GM06990 (cell line): ENCODE measurements at regions not wholly inside any gene's neighbourhood (a gene's known extent, or its start where the extent isn't known, plus 50 kb on each side); places are given as distances from the start of the nearest gene placed in this dataset.
"Not testable (repeated sequence)": the region's sequence is repeated elsewhere in the genome, so short reads cannot be mapped to it uniquely, and the experiment has no call there.

ENCODE experiments used
- DNase-seq: peaks from one replicate; pipeline ENCODE4 v3.0.0-alpha.2; 2011; ENCODE audit not compliant: insufficient read length; ENCODE audit errors: extremely low read depth
- H3K27me3 ChIP-seq: replicated peaks from 2 replicates; pipeline ENCODE4 v1.6.0; 2011; ENCODE audit warnings: low read length; ENCODE audit not compliant: control insufficient read depth, insufficient read depth
- H3K36me3 ChIP-seq: 2 replicates; pipeline ENCODE4 v1.5.1; 2011; ENCODE audit warnings: low read length; ENCODE audit not compliant: control insufficient read depth, insufficient read depth
- H3K4me3 ChIP-seq: replicated peaks from 2 replicates; pipeline ENCODE4 v1.5.1; 2011; ENCODE audit warnings: low read depth, mild to moderate bottlenecking, control low read depth, low read length
- CTCF ChIP-seq: IDR thresholded peaks from 2 replicates; pipeline ENCODE4 v1.5.1; 2011; ENCODE audit warnings: low read length, control low read depth, mild to moderate bottlenecking, inconsistent platforms; ENCODE audit not compliant: insufficient read depth, poor library complexity, severe bottlenecking

- no peaks in the 10 kb centered on the region for H3K36me3 ChIP-seq
- DNase-seq, result no peak
- H3K4me3 ChIP-seq, result no peak overlapping the region
- no peak for TF ChIP-seq CTCF
- H3K27me3 ChIP-seq, result no peaks in the 10 kb centered on the region
These were observed 95.0 kb downstream of the STRADB start for GRCh38 chr2:201546576-201546975.

GRCh38 chr2:201542291-201542690 lies 90.8 kb downstream of the STRADB start:
- no peaks in the 10 kb centered on the region for H3K36me3 ChIP-seq
- H3K4me3 ChIP-seq, result no peak overlapping the region
- no peak for DNase-seq
- no peaks in the 10 kb centered on the region for H3K27me3 ChIP-seq
- TF ChIP-seq CTCF, result no peak

- H3K4me3 ChIP-seq, H3K27me3 ChIP-seq, DNase-seq, H3K36me3 ChIP-seq: not testable (repeated sequence)
These were observed 87.7 kb downstream of the STRADB start for GRCh38 chr2:201539271-201539670.

GRCh38 chr2:201538025-201538424 lies 86.5 kb downstream of the STRADB start:
- DNase-seq, result no peak
- Histone ChIP-seq H3K4me3 (no peak overlapping the region), H3K27me3 (no peaks in the 10 kb centered on the region), H3K36me3 (no peaks in the 10 kb centered on the region)
- no peak for TF ChIP-seq CTCF

GRCh38 chr2:201536754-201537153 lies 85.2 kb downstream of the STRADB start:
- no peak for TF ChIP-seq CTCF
- H3K36me3 ChIP-seq, result no peaks in the 10 kb centered on the region
- DNase-seq, result no peak
- H3K4me3 ChIP-seq, result no peak overlapping the region
- no peaks in the 10 kb centered on the region for H3K27me3 ChIP-seq

- H3K4me3 ChIP-seq, result no peak overlapping the region
- H3K27me3 ChIP-seq, result no peaks in the 10 kb centered on the region
- TF ChIP-seq CTCF, result no peak
- no peaks in the 10 kb centered on the region for H3K36me3 ChIP-seq
- no peak for DNase-seq
These were observed 84.5 kb downstream of the STRADB start for GRCh38 chr2:201536046-201536445.
